Left ventricle myocardium inferior (tissue), 1 donor: ENCODE measurements at regions not wholly inside any gene's neighbourhood (a gene's known extent, or its start where the extent isn't known, plus 50 kb on each side); places are given as distances from the start of the nearest gene placed in this dataset.

Source experiments
- DNase-seq: peaks from one replicate; pipeline ENCODE4 v3.0.0-alpha.2; 2020
- H3K27ac ChIP-seq: fragments of 200-600 bp; replicated peaks from 2 replicates; pipeline ENCODE4 v1.8.0; 2021
- H3K27me3 ChIP-seq: fragments of 200-600 bp; 2 replicates; pipeline ENCODE4 v1.8.0; 2021; ENCODE audit warnings: low read depth
- H3K36me3 ChIP-seq: fragments of 200-600 bp; 2 replicates; pipeline ENCODE4 v1.8.0; 2021
- H3K4me1 ChIP-seq: fragments of 200-600 bp; 2 replicates; pipeline ENCODE4 v1.8.0; 2021
- H3K4me3 ChIP-seq: fragments of 200-600 bp; 2 replicates; pipeline ENCODE4 v1.8.0; 2021; ENCODE audit warnings: mild to moderate bottlenecking, moderate library complexity
- H3K9me3 ChIP-seq: fragments of 200-600 bp; replicated peaks from 2 replicates; pipeline ENCODE4 v1.8.0; 2021
- CTCF ChIP-seq: fragments of 200-600 bp; IDR thresholded peaks from 2 replicates; pipeline ENCODE4 v1.8.0; 2021; ENCODE audit warnings: antibody characterized with exemption, mild to moderate bottlenecking, borderline replicate concordance
- intact Hi-C: fragments of 100-400 bp; cut with micrococcal nuclease; formaldehyde crosslinking; loops from one replicate; pipeline ENCODE4 v1.11.0; 2022
- donor health status: DM: no; HTN: yes; CAD: no; lungs with severe emphysema.

- intact Hi-C loops, result no loop called here
Observed at GRCh38 chr5:167903243-167903642, 388.2 kb upstream of the WWC1 start.

GRCh38 chr5:167903659-167904058 lies 387.8 kb upstream of the WWC1 start:
- intact Hi-C loops, result no loop called here
- no peaks in the 10 kb centered on the region for H3K36me3 ChIP-seq
- H3K4me1 ChIP-seq, result no peaks in the 10 kb centered on the region
- no peak for TF ChIP-seq CTCF
- H3K27ac ChIP-seq, result no peak overlapping the region
- H3K4me3 ChIP-seq, result no peak overlapping the region
- no peak for DNase-seq
- H3K9me3 ChIP-seq, result no peaks in the 10 kb centered on the region
- peaks cover 14% of the 10 kb centered on the region for H3K27me3 ChIP-seq

More at GRCh38 chr5:167903243-167903642, 388.2 kb upstream of the WWC1 start:
- TF ChIP-seq CTCF, result no peak
- Histone ChIP-seq H3K27ac (no peak overlapping the region), H3K4me1 (no peaks in the 10 kb centered on the region), H3K27me3 (peaks cover 14% of the 10 kb centered on the region), H3K4me3 (no peak overlapping the region), H3K36me3 (no peaks in the 10 kb centered on the region), H3K9me3 (no peaks in the 10 kb centered on the region)
- DNase-seq, result no peak

GRCh38 chr5:167905919-167906853 lies 385.3 kb upstream of the WWC1 start:
- no peaks in the 10 kb centered on the region for H3K36me3 ChIP-seq
- H3K4me1 ChIP-seq, result no peaks in the 10 kb centered on the region
- TF ChIP-seq CTCF, result no peak
- no peak for DNase-seq
- H3K4me3 ChIP-seq, result no peak overlapping the region
- H3K9me3 ChIP-seq, result no peaks in the 10 kb centered on the region
- peaks cover 14% of the 10 kb centered on the region for H3K27me3 ChIP-seq
- intact Hi-C loops, result no loop called here
- no peak overlapping the region for H3K27ac ChIP-seq

- H3K4me3 ChIP-seq, result no peak overlapping the region
Observed at GRCh38 chr5:167908606-167909005, 382.8 kb upstream of the WWC1 start.

More at GRCh38 chr5:167908606-167909005, 382.8 kb upstream of the WWC1 start:
- H3K27me3 ChIP-seq, result peaks cover 12% of the 10 kb centered on the region
- intact Hi-C loops, result no loop called here
- no peaks in the 10 kb centered on the region for H3K9me3 ChIP-seq
- H3K36me3 ChIP-seq, result no peaks in the 10 kb centered on the region
- H3K27ac ChIP-seq, result no peak overlapping the region
- no peak for TF ChIP-seq CTCF
- H3K4me1 ChIP-seq, result no peaks in the 10 kb centered on the region
- no peak for DNase-seq
